Cardiac fibroblast (primary cell): ENCODE measurements at regions not wholly inside any gene's neighbourhood (a gene's known extent, or its start where the extent isn't known, plus 50 kb on each side); places are given as distances from the start of the nearest gene placed in this dataset.
A peak's percentile ranks its signal among the peaks of the same experiment; 100 is the strongest.

Source experiments
- DNase-seq, 2 donors: peaks; one replicate each; pipeline versions ENCODE4 v3.0.0 to v3.0.0-alpha.2; 2010; ENCODE audit warnings: low read depth in 2 of 2
- H3K4me3 ChIP-seq, 2 donors: replicated peaks in 1 of 2; 1 replicate in 1 of 2; 2 replicates in 1 of 2; pipeline ENCODE4 v1.5.1; 2011; ENCODE audit warnings: low read depth in 2 of 2, low read length in 2 of 2, mild to moderate bottlenecking in 2 of 2, moderate library complexity in 1 of 2
- CTCF ChIP-seq: IDR thresholded peaks from one replicate; pipeline ENCODE4 v1.5.1; 2011; ENCODE audit warnings: low read depth, mild to moderate bottlenecking, low read length, inconsistent platforms

- H3K4me3 ChIP-seq: no peak overlapping the region
- TF ChIP-seq CTCF: no peak
- DNase-seq: no peak
These were observed 1114.8 kb upstream of the GJE1 start for GRCh38 chr6:141017941-141018340.

GRCh38 chr6:141000917-141001316 is 1131.8 kb upstream of the GJE1 start:
- H3K4me3 ChIP-seq: no peak overlapping the region
- no peak for TF ChIP-seq CTCF
- DNase-seq: no peak

- no peak for DNase-seq
- no peak for TF ChIP-seq CTCF
- H3K4me3 ChIP-seq: no peak overlapping the region
These were observed 1139.2 kb upstream of the GJE1 start for GRCh38 chr6:140993515-140993914.

- no peak for DNase-seq
- TF ChIP-seq CTCF: no peak
- H3K4me3 ChIP-seq: no peak overlapping the region
These were observed 1140.0 kb upstream of the GJE1 start for GRCh38 chr6:140992678-140993077.

- TF ChIP-seq CTCF: no peak
- peak in 1 of 2 donors; percentile 9 for DNase-seq
- H3K4me3 ChIP-seq: no peak overlapping the region
These were observed 1143.9 kb upstream of the GJE1 start for GRCh38 chr6:140988780-140989179.

GRCh38 chr6:140987364-140988155 is 1145.2 kb upstream of the GJE1 start:
- no peak overlapping the region for H3K4me3 ChIP-seq
- TF ChIP-seq CTCF: no peak
- DNase-seq: no peak
